Erythroblast (primary cell): ENCODE measurements at regions not wholly inside any gene's neighbourhood (a gene's known extent, or its start where the extent isn't known, plus 50 kb on each side); places are given as distances from the start of the nearest gene placed in this dataset.

Experiments
- GATA1 ChIP-seq: IDR thresholded peaks from 2 replicates; pipeline ENCODE4 v1.6.1; 2011; ENCODE audit warnings: low read depth, mild to moderate bottlenecking, control low read depth, low read length, moderate library complexity
- POLR2A ChIP-seq: IDR thresholded peaks from 2 replicates; pipeline ENCODE4 v1.6.1; 2011; ENCODE audit warnings: mild to moderate bottlenecking, low read length

DNA sequence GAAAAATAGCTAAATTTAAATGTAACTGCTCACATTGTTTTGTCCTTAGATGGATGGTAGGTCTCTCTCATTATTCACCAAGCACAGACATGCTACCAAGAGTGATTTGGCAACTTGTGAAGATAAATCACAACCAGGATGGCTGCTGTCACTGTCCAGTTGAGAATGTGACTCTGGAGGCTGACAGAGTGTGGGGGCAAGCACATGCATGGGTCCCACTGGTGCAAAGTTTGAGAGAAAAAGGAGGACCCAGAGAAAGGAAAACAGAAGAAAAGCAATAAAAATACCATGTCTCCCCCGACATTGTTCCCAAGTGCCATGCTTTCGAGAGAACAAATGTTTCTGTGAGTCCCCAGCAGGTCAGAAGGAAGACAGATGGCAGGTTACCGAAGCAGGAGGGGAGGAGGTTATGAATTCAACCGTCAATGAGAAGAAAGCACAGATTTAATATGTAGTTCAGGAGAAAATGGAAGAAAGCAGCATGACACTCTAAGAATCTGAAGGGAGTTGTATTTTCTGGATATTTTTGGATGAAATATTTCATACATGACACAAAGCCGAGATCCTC lies 73.0 kb upstream of the TSHZ2 start:
- no peak for TF ChIP-seq POLR2A
- no peak for TF ChIP-seq GATA1
